Neural cell (in vitro differentiated cells): ENCODE measurements at regions not wholly inside any gene's neighbourhood (a gene's known extent, or its start where the extent isn't known, plus 50 kb on each side); places are given as distances from the start of the nearest gene placed in this dataset.

Experiments used
- CTCF ChIP-seq: fragments of 450-650 bp; IDR thresholded peaks from 2 replicates; pipeline ENCODE4 v1.5.1; 2014; ENCODE audit warnings: antibody characterized with exemption, mild to moderate bottlenecking, moderate library complexity; ENCODE audit not compliant: poor library complexity, severe bottlenecking
- EP300 ChIP-seq: fragments of 450-650 bp; conservative IDR thresholded peaks from 2 replicates; pipeline ENCODE4 v1.6.1; 2014; ENCODE audit warnings: antibody characterized with exemption, mild to moderate bottlenecking, moderate library complexity; ENCODE audit not compliant: poor library complexity, severe bottlenecking
- POLR2AphosphoS5 ChIP-seq: IDR thresholded peaks from 2 replicates; pipeline ENCODE4 v1.6.1; 2012
- RAD21 ChIP-seq: fragments of 450-650 bp; conservative IDR thresholded peaks from 2 replicates; pipeline ENCODE4 v1.6.1; 2014; ENCODE audit warnings: antibody characterized with exemption, mild to moderate bottlenecking, moderate library complexity
- REST ChIP-seq: IDR thresholded peaks from 2 replicates; pipeline ENCODE4 v1.6.1; 2012; ENCODE audit warnings: borderline replicate concordance
- SMC3 ChIP-seq: fragments of 450-650 bp; conservative IDR thresholded peaks from 2 replicates; pipeline ENCODE4 v1.6.1; 2014; ENCODE audit warnings: antibody characterized with exemption, mild to moderate bottlenecking, moderate library complexity; ENCODE audit not compliant: poor library complexity

GRCh38 chr7:155398944-155399343, 59.0 kb upstream of the EN2 start:
- TF ChIP-seq CTCF (no peak), SMC3 (no peak), REST (no peak), POLR2AphosphoS5 (no peak), RAD21 (no peak), EP300 (no peak)
